Stimulated activated CD4-positive, alpha-beta T cell treated with anti-CD3 and anti-CD28 coated beads, Interleukin-12 subunit alpha, Interleukin-12 subunit beta, amount 100 ng/mL, for 48 hours (primary cell): ENCODE measurements at regions not wholly inside any gene's neighbourhood (a gene's known extent, or its start where the extent isn't known, plus 50 kb on each side); places are given as distances from the start of the nearest gene placed in this dataset.

Experiments used
- DNase-seq, 3 donors: peaks; one replicate each; pipeline ENCODE4 v3.0.0-alpha.2; 2020; ENCODE audit warnings: low read depth in 2 of 3, low spot score in 1 of 3

GRCh38 chrX:44042751-44043150 lies 69.6 kb upstream of the NDP start:
- DNase-seq: no peak

- DNase-seq: no peak
Measured at GRCh38 chrX:44042116-44042515, 68.9 kb upstream of the NDP start.

GRCh38 chrX:44040406-44040805 lies 67.2 kb upstream of the NDP start:
- no peak for DNase-seq

GRCh38 chrX:44039556-44039955 lies 66.4 kb upstream of the NDP start:
- DNase-seq: no peak

- no peak for DNase-seq
Measured at GRCh38 chrX:44036336-44036735, 63.1 kb upstream of the NDP start.

- DNase-seq: no peak
Measured at GRCh38 chrX:44035571-44035970, 62.4 kb upstream of the NDP start.

- no peak for DNase-seq
Measured at GRCh38 chrX:44032479-44032878, 59.3 kb upstream of the NDP start.

- no peak for DNase-seq
Measured at GRCh38 chrX:44025555-44025954, 52.4 kb upstream of the NDP start.
